HUDEP-2 (cell line): ENCODE measurements at regions not wholly inside any gene's neighbourhood (a gene's known extent, or its start where the extent isn't known, plus 50 kb on each side); places are given as distances from the start of the nearest gene placed in this dataset.
"Not testable (repeated sequence)": the region's sequence is repeated elsewhere in the genome, so short reads cannot be mapped to it uniquely, and the experiment has no call there.

ENCODE experiments used
- DNase-seq, 76 experiments: peaks; one replicate each; lab custom pipeline; 2025; ENCODE audit not compliant: unreplicated experiment in 76 of 76; lab: John Stamatoyannopoulos, UW

DNA sequence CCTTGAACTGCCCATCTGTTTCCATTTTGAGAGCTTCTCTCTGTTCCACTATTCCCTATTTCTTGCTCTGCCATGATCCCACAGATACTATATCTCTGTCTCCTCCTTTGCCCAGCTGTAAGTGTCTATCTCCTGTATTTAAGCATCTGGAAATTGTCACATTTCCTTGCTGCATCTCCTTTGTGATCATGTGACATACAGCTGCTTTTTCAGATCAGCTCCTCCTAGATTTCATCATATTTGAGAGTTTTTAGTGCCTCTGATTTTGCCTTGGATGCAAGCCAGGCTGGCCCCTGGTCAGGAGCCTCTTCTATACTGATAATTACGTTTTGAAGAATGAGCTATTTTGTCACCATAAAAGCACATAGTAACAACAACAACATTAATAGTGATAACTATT is 131.7 kb upstream of the TNP1 start:
- DNase-seq = no peak

DNA sequence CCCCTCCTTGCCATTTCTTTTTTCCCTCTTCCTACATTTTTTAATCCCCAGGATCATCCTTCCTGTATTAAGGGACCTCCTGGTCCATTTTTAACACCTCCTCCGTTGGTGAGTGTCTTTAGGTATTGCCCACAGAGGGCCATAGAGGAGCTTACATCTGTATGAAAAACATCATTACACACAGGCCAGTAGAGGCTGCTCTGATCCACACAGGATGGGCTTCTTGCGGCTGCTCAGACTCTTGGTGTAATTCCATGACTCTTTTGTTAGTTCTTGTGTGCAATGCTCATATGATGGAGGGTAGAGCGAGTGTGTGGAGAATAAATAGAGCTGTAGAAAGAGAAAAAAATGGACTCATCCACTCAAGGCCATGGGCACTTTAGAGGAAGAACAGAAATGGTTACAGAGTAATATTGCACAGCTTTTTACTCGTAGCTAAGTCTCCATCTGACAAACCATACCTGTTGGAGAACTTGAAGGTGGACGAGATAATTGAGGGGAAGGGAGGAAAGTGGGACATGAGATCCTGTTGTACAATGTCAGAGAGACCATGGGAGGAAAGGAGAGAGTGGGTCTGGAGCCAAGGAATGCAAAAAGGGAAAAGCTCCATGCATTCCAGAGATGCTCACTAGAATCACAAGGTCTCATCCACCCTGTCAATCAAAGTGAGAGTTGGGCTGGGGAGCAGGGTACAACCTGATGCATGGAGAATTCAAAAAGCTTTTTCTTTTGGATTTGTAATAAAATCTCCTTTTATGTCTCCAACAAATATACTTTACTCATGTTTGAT is 129.7 kb upstream of the TNP1 start:
- DNase-seq = no peak

DNA sequence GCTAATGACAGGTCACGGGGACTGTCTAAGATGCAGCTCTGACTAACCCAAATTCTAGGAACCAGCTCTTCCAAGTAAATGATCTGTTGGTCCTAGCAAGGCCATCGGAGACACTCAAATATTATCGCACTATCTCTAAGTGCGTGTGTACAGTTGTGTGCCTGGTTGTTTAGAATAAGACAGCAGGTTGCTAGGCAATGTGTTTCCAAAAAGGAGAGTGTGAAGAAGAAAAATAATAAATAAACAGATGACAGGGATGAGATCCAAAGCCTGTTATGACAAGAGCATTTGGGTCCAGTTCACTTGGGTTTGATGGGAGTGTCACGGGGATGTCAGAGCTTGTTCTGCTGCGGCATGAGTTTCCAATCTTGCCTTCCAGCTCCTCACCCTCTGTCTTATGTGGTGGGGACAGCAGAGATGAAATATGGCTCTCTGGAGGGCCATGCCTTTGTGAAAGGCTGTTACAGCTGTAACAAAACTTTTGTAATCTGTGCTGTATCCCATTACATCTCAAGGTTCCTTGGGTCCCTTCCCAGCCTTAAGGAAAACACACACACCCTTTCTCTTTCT is 127.5 kb upstream of the TNP1 start:
- no peak for DNase-seq

DNA sequence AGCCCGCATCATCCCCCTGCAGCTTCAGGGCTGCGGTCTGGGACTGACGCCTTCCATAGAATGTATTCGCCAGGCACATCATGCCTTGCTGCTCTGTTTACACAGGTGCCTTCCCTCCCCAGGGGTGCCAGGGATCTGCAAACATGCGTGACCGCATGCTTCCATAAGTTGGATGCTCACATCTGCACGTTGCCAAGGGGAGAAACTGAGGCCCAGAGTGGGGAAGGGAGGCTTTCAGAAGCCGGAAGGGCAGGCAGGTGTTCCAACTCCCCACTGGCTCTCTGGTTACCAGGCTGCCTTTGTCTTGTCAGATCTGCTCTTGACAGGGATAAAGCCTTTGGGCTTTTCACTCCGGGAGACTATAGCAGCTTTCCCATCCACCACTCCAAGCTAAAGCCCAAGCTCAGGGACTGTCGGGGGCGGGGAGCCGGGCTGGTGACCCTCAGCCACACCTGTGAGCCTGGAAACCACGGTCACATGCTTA is 125.8 kb upstream of the TNP1 start:
- DNase-seq = no peak

DNA sequence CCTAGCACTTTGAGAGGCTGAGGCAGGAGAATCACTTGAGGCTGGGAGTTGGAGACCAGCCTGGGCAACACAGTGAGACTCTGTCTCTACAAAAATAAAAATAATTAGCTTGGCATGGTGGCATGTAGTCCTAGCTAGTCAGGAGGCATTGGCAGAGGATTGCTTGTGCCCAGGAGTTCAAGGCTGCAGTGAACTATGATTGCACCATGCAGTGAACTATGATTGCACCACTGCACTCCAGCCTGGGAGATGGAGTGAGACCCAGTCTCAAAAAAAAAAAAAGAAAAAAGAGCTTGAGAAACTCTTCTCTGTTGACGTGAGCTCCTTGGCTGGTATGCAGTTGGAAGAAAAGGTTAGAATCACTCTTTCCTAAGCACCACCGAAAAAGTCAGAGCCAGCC is 125.1 kb upstream of the TNP1 start:
- no peak for DNase-seq

DNA sequence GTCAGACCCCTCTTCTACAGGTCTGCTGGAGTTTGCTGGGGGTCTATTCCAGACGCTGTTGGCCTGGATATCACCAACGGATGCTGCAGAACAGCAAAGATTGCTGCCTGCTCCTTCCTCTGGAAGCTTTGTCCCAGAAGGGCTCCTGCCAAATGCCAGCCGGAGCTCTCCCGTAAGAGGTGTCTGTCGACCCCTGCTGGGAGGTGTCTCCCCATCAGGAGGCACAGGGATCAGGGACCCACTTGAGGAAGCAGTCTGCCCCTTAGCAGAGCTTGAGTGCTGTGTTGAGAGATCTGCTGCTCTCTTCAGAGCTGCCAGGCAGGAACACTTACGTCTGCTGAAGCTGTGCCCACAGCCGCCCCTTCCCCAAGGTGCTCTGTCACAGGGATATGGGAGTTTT is 122.1 kb upstream of the TNP1 start:
- DNase-seq = peak in 2 of 76 experiments; percentile 1 to 6

DNA sequence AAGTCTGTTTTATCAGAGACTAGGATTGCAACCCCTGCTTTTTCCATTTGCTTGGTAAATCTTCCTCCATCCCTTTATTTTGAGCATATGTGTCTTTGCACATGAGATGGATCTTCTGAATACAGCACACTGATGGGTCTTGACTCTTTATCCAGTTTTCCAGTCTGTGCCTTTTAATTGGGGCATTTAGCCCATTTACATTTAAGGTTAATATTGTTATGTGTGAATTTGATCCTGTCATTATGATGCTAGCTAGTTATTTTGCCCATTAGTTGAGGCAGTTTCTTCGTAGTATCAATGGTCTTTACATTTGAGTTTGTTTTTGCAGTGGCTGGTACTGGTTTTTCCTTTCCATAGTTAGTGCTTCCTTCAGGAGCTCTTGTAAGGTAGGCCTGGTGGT is 120.6 kb upstream of the TNP1 start:
- DNase-seq = not testable (repeated sequence)

DNA sequence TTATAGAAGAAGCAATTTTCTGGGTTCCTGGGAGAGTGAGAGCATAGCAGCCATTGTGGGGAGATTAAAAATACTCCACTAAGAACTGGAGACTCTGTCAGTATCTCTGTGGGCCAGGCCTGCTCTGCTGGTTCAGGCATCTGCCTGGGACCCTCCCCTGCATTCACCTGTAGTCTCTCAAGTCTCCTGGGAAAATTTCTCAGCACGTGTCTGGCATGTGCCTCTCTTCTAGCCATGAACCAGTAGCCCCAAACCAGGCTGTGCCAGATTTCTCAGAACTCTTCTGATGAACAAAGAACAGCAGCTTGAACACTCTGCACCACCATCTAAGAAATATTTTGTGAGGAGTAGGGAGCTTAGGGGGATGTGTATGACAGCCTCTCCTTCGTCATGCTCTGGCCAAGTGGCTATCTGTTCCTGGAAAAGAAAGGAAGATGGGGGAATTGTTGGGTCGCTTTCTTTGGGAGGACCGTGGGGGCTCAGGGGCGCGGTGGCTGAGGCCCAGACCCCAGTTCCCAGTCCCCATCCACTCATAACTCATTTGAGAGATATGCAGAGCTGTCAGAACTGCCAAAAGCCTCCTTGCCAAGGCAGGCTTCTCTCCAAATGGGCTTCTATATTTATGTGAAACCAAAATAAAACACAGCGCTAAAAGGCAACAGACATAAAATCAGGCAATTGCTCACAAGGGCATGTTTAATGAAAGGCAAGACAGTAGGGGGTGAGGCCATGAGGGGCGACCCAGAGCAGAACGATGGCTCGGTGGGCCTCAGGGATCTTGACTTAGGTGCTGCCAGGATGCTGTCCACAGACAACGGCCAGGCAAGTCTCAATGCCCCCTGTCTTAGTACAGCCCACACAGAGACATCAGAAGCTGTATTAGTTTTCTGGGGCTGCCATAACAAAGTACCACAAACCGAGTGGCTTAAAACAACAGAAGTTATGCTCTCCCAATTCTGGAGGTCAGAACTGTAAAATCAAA is 114.7 kb upstream of the TNP1 start:
- DNase-seq = no peak

DNA sequence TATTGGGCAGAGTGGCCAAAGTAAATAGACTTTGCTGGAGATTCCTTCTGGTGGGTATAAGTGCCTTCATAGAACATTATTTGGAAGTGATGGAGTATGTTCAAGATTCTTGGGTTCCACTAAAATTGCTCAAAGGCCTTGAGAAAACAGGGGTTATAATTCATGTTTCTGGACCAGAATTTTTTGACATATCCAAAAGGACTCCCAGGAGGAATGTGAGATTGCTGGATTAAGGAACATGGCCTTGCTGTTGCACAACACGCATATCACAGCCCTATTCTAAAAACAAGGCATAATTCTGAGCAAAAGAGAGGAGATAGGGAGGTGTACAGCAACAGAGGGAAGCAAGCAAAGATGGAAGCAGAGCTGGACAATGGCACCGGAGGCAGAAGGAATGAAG is 111.7 kb upstream of the TNP1 start:
- no peak for DNase-seq

DNA sequence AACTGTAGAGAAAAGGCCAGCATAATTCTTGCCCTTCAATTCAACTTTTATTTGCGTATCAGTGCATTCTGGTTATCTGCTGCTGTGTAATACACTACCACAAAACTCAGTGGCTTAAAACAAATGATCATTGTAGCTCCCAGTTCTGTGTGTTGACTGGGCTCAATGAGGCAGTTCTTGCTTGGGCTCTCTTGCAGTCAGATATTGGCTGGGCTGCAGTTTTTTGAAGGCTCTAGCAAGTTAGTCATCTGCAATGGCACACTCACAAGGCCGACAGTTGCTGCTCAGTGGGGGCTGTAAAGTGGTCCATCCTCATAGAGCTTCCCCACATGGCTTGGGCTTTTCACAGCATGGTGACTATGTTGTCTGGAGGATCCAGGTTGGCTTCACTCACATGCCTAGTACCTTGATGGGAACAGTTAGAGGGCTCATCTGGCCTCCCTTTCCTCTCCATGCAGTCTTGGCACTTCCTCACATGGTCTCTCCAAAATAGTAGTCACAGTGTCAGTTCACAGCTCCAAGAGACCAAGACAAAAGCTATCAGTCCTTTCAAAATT is 110.6 kb upstream of the TNP1 start:
- no peak for DNase-seq

DNA sequence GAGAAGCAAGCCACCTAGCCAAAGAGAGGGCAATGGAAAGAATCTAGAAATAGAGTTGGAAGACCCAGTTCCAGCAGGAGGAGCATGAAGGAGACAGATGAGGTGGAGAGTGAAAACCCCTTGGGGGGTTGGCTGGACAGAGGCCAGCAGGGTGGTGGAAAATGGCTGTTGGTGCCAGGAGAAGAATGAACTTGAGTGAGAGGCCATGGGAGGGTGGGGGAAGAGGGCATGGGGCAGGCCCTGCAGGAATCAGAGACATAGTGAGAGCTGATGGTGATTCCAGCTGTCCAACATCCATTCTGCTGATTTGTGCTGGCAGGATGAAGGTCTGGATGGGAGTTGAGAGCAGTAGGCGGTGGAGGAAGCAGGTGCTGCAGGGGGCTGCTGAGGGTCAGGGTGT is 108.0 kb upstream of the TNP1 start:
- DNase-seq = no peak

DNA sequence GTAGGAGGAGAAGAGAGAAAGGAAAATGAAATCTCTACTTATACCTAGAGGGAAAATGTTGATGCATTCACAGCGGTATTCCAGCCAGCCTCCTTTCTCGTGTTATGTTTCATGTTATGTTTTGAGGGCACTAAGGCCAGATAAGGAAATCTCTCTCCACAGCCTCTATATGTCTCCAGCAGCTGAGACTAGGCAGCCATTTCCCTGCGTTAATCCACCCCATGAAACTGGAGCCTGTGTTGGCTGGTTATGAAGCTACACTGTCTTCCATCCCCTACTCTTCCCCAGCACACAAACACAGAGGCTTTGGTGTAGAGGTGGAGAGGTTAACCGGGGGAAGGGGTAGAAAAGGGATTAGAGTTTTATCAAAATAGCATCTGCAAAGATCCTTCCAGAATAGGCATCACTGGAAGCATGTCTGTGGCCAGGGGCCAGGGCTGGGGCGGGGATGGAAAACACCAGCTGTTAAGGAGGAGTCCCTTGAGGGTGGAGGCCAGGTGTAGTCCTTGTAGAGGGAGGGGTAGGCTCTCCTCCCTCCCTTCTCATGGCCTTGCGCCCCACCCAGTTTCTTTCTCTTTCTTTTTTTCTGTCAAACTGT is 100.9 kb upstream of the TNP1 start:
- DNase-seq = no peak

DNA sequence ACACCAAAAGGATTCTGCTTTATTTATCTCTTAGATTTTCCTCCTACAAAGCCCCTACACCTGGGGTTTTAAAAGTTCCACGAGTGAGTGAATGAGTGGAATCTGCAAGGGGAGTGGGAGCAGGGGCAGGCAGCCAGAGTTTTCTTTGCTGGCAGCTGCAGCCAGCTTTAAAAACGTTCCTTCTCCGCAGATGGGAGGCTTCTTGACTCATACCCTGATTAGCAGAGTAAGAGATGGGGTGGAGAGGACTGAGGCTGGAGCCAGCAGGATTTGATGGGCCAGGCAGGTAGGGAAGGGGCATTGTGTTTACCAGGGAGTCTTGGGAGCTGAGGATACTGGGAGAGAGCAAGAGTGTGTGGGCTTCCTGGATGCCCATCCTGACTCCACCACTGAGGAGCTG is 99.6 kb upstream of the TNP1 start:
- no peak for DNase-seq

DNA sequence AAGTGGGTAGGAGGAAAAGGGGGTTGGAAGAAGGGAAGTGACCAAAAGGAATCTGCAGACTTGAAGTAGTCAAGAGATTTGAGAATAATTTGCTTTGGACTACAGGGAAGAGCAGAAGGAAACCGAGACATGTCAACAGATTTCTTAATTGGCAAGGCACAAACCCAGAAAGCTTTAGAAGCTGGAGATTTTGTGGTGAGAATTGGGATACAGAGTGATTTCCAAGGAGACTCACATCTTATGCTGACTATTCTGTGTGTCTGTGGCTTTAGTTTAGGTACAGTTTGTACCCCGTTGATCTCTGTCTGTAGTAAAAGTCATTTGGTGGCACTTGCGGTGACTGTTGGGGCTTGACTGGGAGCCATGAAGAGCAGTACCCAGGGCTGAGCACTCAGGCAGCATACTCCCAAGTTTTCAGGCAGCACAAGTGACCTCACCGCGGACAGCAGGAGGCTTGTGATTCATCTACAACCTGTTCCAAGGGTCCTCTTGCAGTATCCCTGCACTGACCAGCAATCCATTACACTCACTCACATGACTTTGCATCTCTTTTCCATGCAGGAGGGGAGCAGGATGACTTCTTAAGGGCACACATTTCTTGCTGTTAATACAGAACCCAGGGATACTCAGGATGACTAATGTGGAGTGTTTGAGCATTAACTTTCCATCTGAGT is 97.1 kb upstream of the TNP1 start:
- no peak for DNase-seq

DNA sequence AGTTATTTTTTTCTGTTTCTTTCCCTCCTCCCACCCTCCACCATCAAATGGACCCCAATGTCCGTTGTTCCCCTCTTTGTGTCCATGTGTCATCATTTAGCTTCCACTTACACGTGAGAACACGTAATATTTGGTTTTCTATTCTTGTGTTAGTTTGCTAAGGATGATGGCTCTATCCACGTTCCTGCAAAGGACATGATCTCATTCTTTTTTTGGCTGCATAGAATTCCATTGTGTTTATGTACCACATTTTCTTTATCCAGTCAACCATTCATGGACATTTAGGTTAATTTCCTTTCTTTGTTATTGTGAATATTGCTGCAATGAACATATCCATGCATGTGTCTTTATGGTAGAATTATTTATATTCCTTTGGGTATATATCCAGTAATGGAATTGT is 91.3 kb upstream of the TNP1 start:
- no peak for DNase-seq

DNA sequence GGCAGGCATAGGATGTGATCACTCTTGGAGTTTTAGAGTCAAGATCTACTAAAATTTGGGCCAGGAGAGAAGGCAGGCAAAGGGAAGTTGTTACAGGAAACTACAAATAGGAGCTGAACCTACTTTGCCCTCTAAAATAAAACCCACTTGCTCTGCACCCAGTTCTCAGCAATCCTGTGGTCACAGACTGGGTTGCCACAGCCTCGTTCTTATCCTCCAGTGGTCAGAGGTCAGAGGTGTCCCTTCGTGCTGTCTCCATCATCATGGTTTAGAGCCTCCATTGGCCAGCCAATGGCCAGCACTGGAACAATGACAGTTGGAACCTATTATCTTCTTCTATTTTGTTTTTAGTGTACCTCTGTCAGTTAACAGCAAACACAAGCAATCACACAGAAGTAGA is 90.7 kb upstream of the TNP1 start:
- no peak for DNase-seq

DNA sequence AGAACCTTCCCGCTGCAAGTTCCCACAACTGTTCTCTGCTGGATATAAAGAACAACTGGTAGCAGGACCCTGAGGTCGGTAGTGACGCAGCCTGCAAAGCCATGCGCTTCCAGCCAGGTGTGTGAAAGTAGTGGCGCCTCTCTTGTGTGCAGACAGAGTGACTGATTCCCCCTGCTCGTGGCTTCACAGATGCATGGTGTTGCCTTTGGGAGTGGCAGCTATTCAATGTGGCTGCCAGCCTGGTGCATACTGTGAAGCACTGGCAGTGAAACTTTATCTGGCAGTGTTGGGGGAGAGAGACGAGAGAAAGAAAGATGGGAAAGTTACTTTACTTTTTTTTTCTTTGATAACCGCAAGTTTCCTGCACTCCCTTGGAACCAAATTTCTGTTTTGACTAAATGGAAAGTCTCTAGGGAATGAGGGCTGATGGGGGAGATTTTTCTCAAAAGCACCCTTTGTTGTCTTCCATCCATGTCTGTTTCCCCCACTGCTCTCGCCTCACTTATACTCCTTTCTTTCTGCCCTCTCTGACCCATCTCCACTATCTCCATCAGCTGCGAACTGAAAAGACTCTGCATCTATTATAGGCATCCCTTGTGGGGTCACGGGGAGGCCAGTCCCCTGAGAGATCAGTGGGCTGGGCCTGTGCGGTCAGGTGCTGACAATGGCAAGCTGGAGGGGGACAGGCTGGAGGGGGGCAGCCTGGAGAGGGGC is 90.0 kb upstream of the TNP1 start:
- DNase-seq = no peak

DNA sequence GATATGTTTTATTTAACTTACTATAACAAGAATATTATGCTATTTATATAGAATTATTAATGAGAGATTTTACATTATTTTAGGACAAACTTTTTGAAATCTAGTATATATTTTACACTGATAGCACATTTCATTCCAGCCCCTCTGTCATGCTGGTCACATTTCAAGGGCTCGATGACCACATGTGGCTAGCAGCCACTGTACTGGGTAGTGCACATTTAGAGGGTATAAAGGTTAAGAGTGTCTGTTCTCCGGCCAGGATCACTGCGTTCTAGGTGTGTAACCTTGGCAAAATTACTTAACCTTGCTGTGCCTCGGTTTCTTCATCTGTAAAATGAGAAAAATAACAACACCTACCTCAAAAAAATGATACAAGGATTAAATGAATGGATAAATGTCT is 87.2 kb upstream of the TNP1 start:
- DNase-seq = no peak

DNA sequence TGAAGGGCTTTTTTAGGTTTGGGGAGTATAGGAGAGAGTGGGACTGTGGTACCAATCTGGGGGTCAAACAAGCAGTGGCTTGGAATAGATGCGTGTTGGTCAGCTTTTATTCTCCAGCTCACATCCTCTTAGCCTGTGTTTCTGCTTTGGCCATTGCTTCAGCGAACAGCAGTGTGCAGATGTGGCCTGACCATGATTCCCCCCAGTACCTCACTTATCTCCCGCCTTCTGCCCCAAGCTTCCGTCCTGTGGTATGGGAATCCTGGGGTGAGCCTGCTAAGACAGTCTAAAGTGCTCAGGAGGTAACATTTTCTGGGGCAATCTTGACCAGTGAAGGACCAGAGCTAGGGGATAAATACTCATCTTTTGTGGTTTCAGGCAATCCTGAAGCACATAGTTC is 84.9 kb upstream of the TNP1 start:
- DNase-seq = no peak

DNA sequence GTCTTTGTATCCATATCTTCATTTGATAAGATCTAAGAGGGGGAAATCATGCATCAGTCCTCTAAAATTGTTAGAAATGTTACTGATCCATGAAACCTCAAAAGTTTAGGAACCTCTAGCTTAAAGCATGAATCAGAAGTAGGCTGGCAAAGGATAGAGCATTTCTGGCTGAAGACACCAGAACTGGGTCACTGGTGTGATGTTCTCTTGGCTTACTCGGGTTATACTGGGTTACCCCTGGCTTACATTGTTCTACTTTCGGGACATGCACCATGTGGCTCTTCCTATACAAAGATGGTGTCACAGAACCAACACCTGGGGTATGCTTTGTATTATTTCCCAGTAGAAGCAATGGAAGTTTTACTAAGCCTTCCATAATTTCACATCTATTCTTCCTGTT is 83.2 kb upstream of the TNP1 start:
- DNase-seq = no peak
